Cardiac muscle cell (in vitro differentiated cells and primary cell): ENCODE measurements at regions not wholly inside any gene's neighbourhood (a gene's known extent, or its start where the extent isn't known, plus 50 kb on each side); places are given as distances from the start of the nearest gene placed in this dataset.
A peak's percentile ranks its signal among the peaks of the same experiment; 100 is the strongest.

Source experiments
- DNase-seq, 2 donors: peaks; one replicate each; pipeline versions ENCODE4 v3.0.0 to v3.0.0-alpha.2; 2010 to 2017; ENCODE audit warnings: low read depth in 1 of 2, low spot score in 1 of 2
- H3K27ac ChIP-seq: fragments of 200-600 bp; sonication (generic); 2 replicates; pipeline ENCODE4 v1.5.1; 2016
- H3K27me3 ChIP-seq: fragments of 200-600 bp; sonication (generic); 2 replicates; pipeline ENCODE4 v1.6.0; 2016; ENCODE audit warnings: control low read depth
- H3K36me3 ChIP-seq: fragments of 200-600 bp; sonication (generic); 2 replicates; pipeline ENCODE4 v1.5.1; 2016; ENCODE audit warnings: control low read depth
- H3K4me1 ChIP-seq: fragments of 200-600 bp; sonication (generic); 2 replicates; pipeline ENCODE4 v1.8.1; 2017; ENCODE audit warnings: low read depth, mild to moderate bottlenecking, mixed run types
- H3K4me3 ChIP-seq: fragments of 200-600 bp; sonication (generic); 2 replicates; pipeline ENCODE4 v1.5.1; 2016; ENCODE audit warnings: mild to moderate bottlenecking
- H3K9me3 ChIP-seq: fragments of 200-600 bp; sonication (generic); 2 replicates; pipeline ENCODE4 v1.5.1; 2017; ENCODE audit warnings: low read depth, mild to moderate bottlenecking, control low read depth
- CTCF ChIP-seq: IDR thresholded peaks from 2 replicates; pipeline ENCODE4 v1.5.1; 2012; ENCODE audit warnings: low read depth, mild to moderate bottlenecking, low read length

GRCh38 chr12:124107351-124107750 is 134.3 kb downstream of the ZNF664 start:
- Histone ChIP-seq H3K27me3 (no peaks in the 10 kb centered on the region), H3K4me3 (no peak overlapping the region), H3K4me1 (no peaks in the 10 kb centered on the region), H3K27ac (no peak overlapping the region), H3K9me3 (no peaks in the 10 kb centered on the region), H3K36me3 (no peaks in the 10 kb centered on the region)
- no peak for DNase-seq
- TF ChIP-seq CTCF = no peak

- H3K27ac ChIP-seq = no peak overlapping the region
- TF ChIP-seq CTCF = no peak
These were observed 136.7 kb downstream of the ZNF664 start for GRCh38 chr12:124109760-124110159.

GRCh38 chr12:124110372-124110883 is 137.4 kb downstream of the ZNF664 start:
- no peak overlapping the region for H3K4me3 ChIP-seq
- no peaks in the 10 kb centered on the region for H3K27me3 ChIP-seq
- DNase-seq = no peak
- TF ChIP-seq CTCF = no peak
- H3K4me1 ChIP-seq = no peaks in the 10 kb centered on the region
- no peaks in the 10 kb centered on the region for H3K9me3 ChIP-seq
- H3K27ac ChIP-seq = no peak overlapping the region
- no peaks in the 10 kb centered on the region for H3K36me3 ChIP-seq

More at GRCh38 chr12:124109760-124110159, 136.7 kb downstream of the ZNF664 start:
- H3K27me3 ChIP-seq = no peaks in the 10 kb centered on the region
- no peaks in the 10 kb centered on the region for H3K9me3 ChIP-seq
- no peaks in the 10 kb centered on the region for H3K36me3 ChIP-seq
- no peak overlapping the region for H3K4me3 ChIP-seq
- no peaks in the 10 kb centered on the region for H3K4me1 ChIP-seq
- DNase-seq = peak in 1 of 2 donors; percentile 41

- H3K4me3 ChIP-seq = no peak overlapping the region
- no peaks in the 10 kb centered on the region for H3K27me3 ChIP-seq
- TF ChIP-seq CTCF = no peak
- no peaks in the 10 kb centered on the region for H3K36me3 ChIP-seq
- H3K27ac ChIP-seq = no peak overlapping the region
- DNase-seq = no peak
- no peaks in the 10 kb centered on the region for H3K9me3 ChIP-seq
- H3K4me1 ChIP-seq = no peaks in the 10 kb centered on the region
These were observed 138.0 kb downstream of the ZNF664 start for GRCh38 chr12:124111006-124111405.

- H3K4me1 ChIP-seq = no peaks in the 10 kb centered on the region
- no peak for DNase-seq
- no peak for TF ChIP-seq CTCF
These were observed 141.3 kb downstream of the ZNF664 start for GRCh38 chr12:124114316-124114715.

GRCh38 chr12:124115496-124115895 is 142.5 kb downstream of the ZNF664 start:
- no peaks in the 10 kb centered on the region for H3K27me3 ChIP-seq
- no peak overlapping the region for H3K27ac ChIP-seq
- no peaks in the 10 kb centered on the region for H3K36me3 ChIP-seq
- H3K9me3 ChIP-seq = no peaks in the 10 kb centered on the region
- no peak for DNase-seq
- H3K4me1 ChIP-seq = no peaks in the 10 kb centered on the region
- no peak for TF ChIP-seq CTCF
- no peak overlapping the region for H3K4me3 ChIP-seq

More at GRCh38 chr12:124114316-124114715, 141.3 kb downstream of the ZNF664 start:
- no peaks in the 10 kb centered on the region for H3K9me3 ChIP-seq
- no peaks in the 10 kb centered on the region for H3K36me3 ChIP-seq
- no peaks in the 10 kb centered on the region for H3K27me3 ChIP-seq
- no peak overlapping the region for H3K4me3 ChIP-seq
- H3K27ac ChIP-seq = no peak overlapping the region
